ENCODE measurements at regions not wholly inside any gene's neighbourhood (a gene's known extent, or its start where the extent isn't known, plus 50 kb on each side); places are given as distances from the start of the nearest gene placed in this dataset.

DNA sequence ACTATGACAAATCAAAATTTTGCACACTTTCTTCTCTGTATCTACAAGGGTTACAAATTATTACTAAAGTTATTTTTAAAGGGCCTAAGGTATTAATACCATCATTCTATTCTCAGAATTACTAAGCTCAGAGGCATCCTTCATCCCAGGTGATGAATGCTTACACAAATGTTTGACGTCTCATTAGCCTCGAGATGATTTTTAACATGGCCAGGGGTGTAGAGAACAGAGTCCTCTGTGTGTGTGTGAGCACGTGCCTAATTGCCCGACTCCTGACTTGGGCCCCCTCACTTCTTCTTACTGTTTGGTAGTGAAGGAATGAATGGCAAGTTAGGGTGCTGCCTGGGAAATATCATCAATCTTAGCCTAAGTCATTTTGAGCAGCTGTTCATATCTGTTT, 221.1 kb downstream of the ENC1 start:
- DNase-seq = no peak
- no peak overlapping the region for H3K4me2 ChIP-seq (ENCODE audit: insufficient read depth, low read length)
- TF ChIP-seq, protein P1, sequence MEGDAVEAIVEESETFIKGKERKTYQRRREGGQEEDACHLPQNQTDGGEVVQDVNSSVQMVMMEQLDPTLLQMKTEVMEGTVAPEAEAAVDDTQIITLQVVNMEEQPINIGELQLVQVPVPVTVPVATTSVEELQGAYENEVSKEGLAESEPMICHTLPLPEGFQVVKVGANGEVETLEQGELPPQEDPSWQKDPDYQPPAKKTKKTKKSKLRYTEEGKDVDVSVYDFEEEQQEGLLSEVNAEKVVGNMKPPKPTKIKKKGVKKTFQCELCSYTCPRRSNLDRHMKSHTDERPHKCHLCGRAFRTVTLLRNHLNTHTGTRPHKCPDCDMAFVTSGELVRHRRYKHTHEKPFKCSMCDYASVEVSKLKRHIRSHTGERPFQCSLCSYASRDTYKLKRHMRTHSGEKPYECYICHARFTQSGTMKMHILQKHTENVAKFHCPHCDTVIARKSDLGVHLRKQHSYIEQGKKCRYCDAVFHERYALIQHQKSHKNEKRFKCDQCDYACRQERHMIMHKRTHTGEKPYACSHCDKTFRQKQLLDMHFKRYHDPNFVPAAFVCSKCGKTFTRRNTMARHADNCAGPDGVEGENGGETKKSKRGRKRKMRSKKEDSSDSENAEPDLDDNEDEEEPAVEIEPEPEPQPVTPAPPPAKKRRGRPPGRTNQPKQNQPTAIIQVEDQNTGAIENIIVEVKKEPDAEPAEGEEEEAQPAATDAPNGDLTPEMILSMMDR (IDR thresholded peaks at IDR 0.05; ENCODE audit: borderline replicate concordance, extremely low read depth, low read length, poor library complexity, severe bottlenecking) = no peak
- no peak for TF ChIP-seq EZH2 (IDR thresholded peaks at IDR 0.05; ENCODE audit: borderline replicate concordance, low read depth, low read length, severe bottlenecking)

DNA sequence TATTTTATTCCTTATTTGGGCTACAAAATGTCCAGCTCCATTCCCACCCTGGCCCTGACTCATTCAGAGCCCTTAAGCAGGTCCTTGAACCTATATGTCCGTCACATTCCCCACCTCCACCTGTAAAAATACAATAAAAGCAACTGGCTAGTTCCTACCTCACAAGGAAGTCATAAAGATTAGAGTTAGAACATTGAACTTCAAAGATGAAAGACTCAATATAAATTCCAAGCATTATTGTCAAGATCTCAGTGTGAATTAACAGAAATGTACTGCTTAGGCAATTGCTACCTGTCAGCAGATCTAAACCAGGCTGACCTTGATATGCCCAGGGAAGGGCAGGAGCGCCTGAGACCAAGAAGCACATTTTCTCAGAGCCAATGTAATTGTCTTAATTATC, 221.8 kb downstream of the ENC1 start:
- Histone ChIP-seq H3K27me3 (ENCODE audit: insufficient read depth, low read length, poor library complexity) (peaks cover 6% of the 10 kb centered on the region), H2AFZ (ENCODE audit: low read depth, low read length) (no peak overlapping the region), H4K20me1 (ENCODE audit: insufficient read depth, low read length) (no peaks in the 10 kb centered on the region), H3K4me3 (ENCODE audit: low read depth in 1 of 2, low read length in 2 of 2) (no peak overlapping the region), H3K9ac (ENCODE audit: low read depth, low read length) (no peak overlapping the region), H3K9me3 (ENCODE audit: insufficient read depth, low read length, severe bottlenecking) (no peaks in the 10 kb centered on the region), H3K36me3 (ENCODE audit: insufficient read depth, low read length) (no peaks in the 10 kb centered on the region), H3K4me2 (ENCODE audit: insufficient read depth, low read length) (no peak overlapping the region), H3K79me2 (ENCODE audit: insufficient read depth, low read length) (no peaks in the 10 kb centered on the region), H3K4me1 (ENCODE audit: insufficient read depth, low read length) (no peaks in the 10 kb centered on the region), H3K27ac (ENCODE audit: low read length) (no peak overlapping the region)
- DNase-seq = no peak
- TF ChIP-seq, protein P1 (IDR thresholded peaks at IDR 0.05; ENCODE audit: borderline replicate concordance, extremely low read depth, low read length, poor library complexity, severe bottlenecking) = no peak
- TF ChIP-seq EZH2 (IDR thresholded peaks at IDR 0.05; ENCODE audit: borderline replicate concordance, low read depth, low read length, severe bottlenecking) = no peak
- ATAC-seq (ENCODE audit: insufficient read depth, low read depth) = no peak

More for the DNA sequence above, 221.1 kb downstream of the ENC1 start:
- no peaks in the 10 kb centered on the region for H3K4me1 ChIP-seq (ENCODE audit: insufficient read depth, low read length)
- H3K9ac ChIP-seq (ENCODE audit: low read depth, low read length) = no peak overlapping the region
- H3K9me3 ChIP-seq (ENCODE audit: insufficient read depth, low read length, severe bottlenecking) = no peaks in the 10 kb centered on the region
- no peaks in the 10 kb centered on the region for H3K36me3 ChIP-seq (ENCODE audit: insufficient read depth, low read length)
- H2AFZ ChIP-seq (ENCODE audit: low read depth, low read length) = no peak overlapping the region
- H3K79me2 ChIP-seq (ENCODE audit: insufficient read depth, low read length) = no peaks in the 10 kb centered on the region
- H4K20me1 ChIP-seq (ENCODE audit: insufficient read depth, low read length) = no peaks in the 10 kb centered on the region
- no peak overlapping the region for H3K27ac ChIP-seq (ENCODE audit: low read length)
- peaks cover 6% of the 10 kb centered on the region for H3K27me3 ChIP-seq (ENCODE audit: insufficient read depth, low read length, poor library complexity)
- no peak for ATAC-seq (ENCODE audit: insufficient read depth, low read depth)
- H3K4me3 ChIP-seq (ENCODE audit: low read depth in 1 of 2, low read length in 2 of 2) = no peak overlapping the region

- Histone ChIP-seq H3K9ac (ENCODE audit: low read depth, low read length) (no peak overlapping the region), H4K20me1 (ENCODE audit: insufficient read depth, low read length) (no peaks in the 10 kb centered on the region), H3K27ac (ENCODE audit: low read length) (no peak overlapping the region), H2AFZ (ENCODE audit: low read depth, low read length) (no peak overlapping the region), H3K27me3 (ENCODE audit: insufficient read depth, low read length, poor library complexity) (peaks cover 6% of the 10 kb centered on the region), H3K36me3 (ENCODE audit: insufficient read depth, low read length) (no peaks in the 10 kb centered on the region), H3K4me2 (ENCODE audit: insufficient read depth, low read length) (no peak overlapping the region), H3K79me2 (ENCODE audit: insufficient read depth, low read length) (no peaks in the 10 kb centered on the region), H3K9me3 (ENCODE audit: insufficient read depth, low read length, severe bottlenecking) (no peaks in the 10 kb centered on the region), H3K4me3 (ENCODE audit: low read depth in 1 of 2, low read length in 2 of 2) (no peak overlapping the region), H3K4me1 (ENCODE audit: insufficient read depth, low read length) (no peaks in the 10 kb centered on the region)
- no peak for ATAC-seq (ENCODE audit: insufficient read depth, low read depth)
- no peak for DNase-seq
- TF ChIP-seq, protein P1 (IDR thresholded peaks at IDR 0.05; ENCODE audit: borderline replicate concordance, extremely low read depth, low read length, poor library complexity, severe bottlenecking) = no peak
- TF ChIP-seq EZH2 (IDR thresholded peaks at IDR 0.05; ENCODE audit: borderline replicate concordance, low read depth, low read length, severe bottlenecking) = no peak
Measured at GRCh38 chr5:74418261-74418660, 222.3 kb downstream of the ENC1 start.

- Histone ChIP-seq H4K20me1 (ENCODE audit: insufficient read depth, low read length) (no peaks in the 10 kb centered on the region), H2AFZ (ENCODE audit: low read depth, low read length) (no peak overlapping the region), H3K27ac (ENCODE audit: low read length) (no peak overlapping the region), H3K4me3 (ENCODE audit: low read depth in 1 of 2, low read length in 2 of 2) (no peak overlapping the region), H3K4me1 (ENCODE audit: insufficient read depth, low read length) (no peaks in the 10 kb centered on the region), H3K9me3 (ENCODE audit: insufficient read depth, low read length, severe bottlenecking) (no peaks in the 10 kb centered on the region), H3K79me2 (ENCODE audit: insufficient read depth, low read length) (no peaks in the 10 kb centered on the region), H3K4me2 (ENCODE audit: insufficient read depth, low read length) (no peak overlapping the region), H3K36me3 (ENCODE audit: insufficient read depth, low read length) (no peaks in the 10 kb centered on the region), H3K27me3 (ENCODE audit: insufficient read depth, low read length, poor library complexity) (peaks cover 6% of the 10 kb centered on the region), H3K9ac (ENCODE audit: low read depth, low read length) (no peak overlapping the region)
- TF ChIP-seq, protein P1 (IDR thresholded peaks at IDR 0.05; ENCODE audit: borderline replicate concordance, extremely low read depth, low read length, poor library complexity, severe bottlenecking) = no peak
- no peak for TF ChIP-seq EZH2 (IDR thresholded peaks at IDR 0.05; ENCODE audit: borderline replicate concordance, low read depth, low read length, severe bottlenecking)
- DNase-seq (no peak), ATAC-seq (ENCODE audit: insufficient read depth, low read depth) (no peak)
Measured at GRCh38 chr5:74415695-74416102, 224.8 kb downstream of the ENC1 start.
